Suprapubic skin (tissue), 4 donors: ENCODE measurements at regions not wholly inside any gene's neighbourhood (a gene's known extent, or its start where the extent isn't known, plus 50 kb on each side); places are given as distances from the start of the nearest gene placed in this dataset.

Source experiments
- DNase-seq, 2 donors: peaks; one replicate each; pipeline ENCODE4 v3.0.0-alpha.2; 2019; ENCODE audit warnings: low spot score in 2 of 2
- H3K27ac ChIP-seq: fragments of 200-600 bp; sonication (generic); one replicate; pipeline ENCODE4 v1.5.1; 2019
- H3K27me3 ChIP-seq: fragments of 200-600 bp; sonication (generic); one replicate; pipeline ENCODE4 v1.5.1; 2019
- H3K36me3 ChIP-seq: fragments of 200-600 bp; sonication (generic); one replicate; pipeline ENCODE4 v1.5.1; 2019
- H3K4me1 ChIP-seq: fragments of 200-600 bp; sonication (generic); one replicate; pipeline ENCODE4 v1.5.1; 2019
- H3K4me3 ChIP-seq: fragments of 200-600 bp; sonication (generic); one replicate; pipeline ENCODE4 v1.5.1; 2019; ENCODE audit warnings: mild to moderate bottlenecking
- H3K9me3 ChIP-seq: fragments of 200-600 bp; sonication (generic); one replicate; pipeline ENCODE4 v1.5.1; 2019
- EP300 ChIP-seq: sonication (generic); formaldehyde crosslinking; IDR thresholded peaks from one replicate; pipeline ENCODE4 v1.6.1; 2017; ENCODE audit warnings: antibody characterized with exemption
- POLR2A ChIP-seq, 2 donors: fragments of 450-650 bp; IDR thresholded peaks; one replicate each; pipeline ENCODE4 v1.6.1; 2017; ENCODE audit warnings: antibody characterized with exemption in 2 of 2, mild to moderate bottlenecking in 2 of 2, moderate library complexity in 2 of 2
- POLR2AphosphoS5 ChIP-seq, 3 donors: sonication (generic); formaldehyde crosslinking; IDR thresholded peaks; one replicate each; pipeline ENCODE4 v1.6.1; 2017; ENCODE audit warnings: antibody characterized with exemption in 3 of 3
- WGBS: methylation state at CpG from one replicate; pipeline ENCODE4 v1.1.5; 2018; 5-methylcytosine and 5-hydroxymethylcytosine counted together
- TF ChIP-seq, protein P1 (sequence below), 2 donors: fragments of 200-600 bp in 1 of 2; fragments of 450-650 bp in 1 of 2; sonication (generic) in 1 of 2; IDR thresholded peaks; one replicate each; pipeline ENCODE4 v1.5.1; 2016 to 2019; ENCODE audit warnings: antibody characterized with exemption in 2 of 2, mild to moderate bottlenecking in 1 of 2, moderate library complexity in 1 of 2

DNA sequence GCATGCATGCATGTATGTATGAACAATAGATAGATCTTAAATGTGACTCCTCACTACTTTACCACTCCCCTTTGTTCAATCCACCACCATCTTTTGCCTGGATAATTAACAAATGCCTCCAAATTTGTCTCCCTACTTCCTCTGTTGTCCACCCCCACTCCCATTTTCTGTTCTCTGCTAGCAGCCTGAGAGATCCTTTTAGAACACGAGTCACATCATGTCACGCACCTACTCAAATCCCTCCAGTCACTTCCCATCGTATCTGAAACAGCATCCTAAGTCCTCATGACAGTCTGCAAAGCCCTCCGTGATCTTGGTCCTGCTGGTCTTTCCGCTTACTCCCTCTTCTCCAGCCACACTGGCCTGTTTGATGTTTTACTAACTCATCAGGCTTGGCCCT, 527.3 kb downstream of the EPHA4 start:
- H3K36me3 ChIP-seq: no peaks in the 10 kb centered on the region
- 79% methylated on average over 5 of the region's 5 CpGs for WGBS
- no peak for TF ChIP-seq POLR2A (IDR thresholded peaks at IDR 0.05)
- TF ChIP-seq EP300: no peak
- no peak for TF ChIP-seq POLR2AphosphoS5 (IDR thresholded peaks at IDR 0.05)
- TF ChIP-seq, protein P1, sequence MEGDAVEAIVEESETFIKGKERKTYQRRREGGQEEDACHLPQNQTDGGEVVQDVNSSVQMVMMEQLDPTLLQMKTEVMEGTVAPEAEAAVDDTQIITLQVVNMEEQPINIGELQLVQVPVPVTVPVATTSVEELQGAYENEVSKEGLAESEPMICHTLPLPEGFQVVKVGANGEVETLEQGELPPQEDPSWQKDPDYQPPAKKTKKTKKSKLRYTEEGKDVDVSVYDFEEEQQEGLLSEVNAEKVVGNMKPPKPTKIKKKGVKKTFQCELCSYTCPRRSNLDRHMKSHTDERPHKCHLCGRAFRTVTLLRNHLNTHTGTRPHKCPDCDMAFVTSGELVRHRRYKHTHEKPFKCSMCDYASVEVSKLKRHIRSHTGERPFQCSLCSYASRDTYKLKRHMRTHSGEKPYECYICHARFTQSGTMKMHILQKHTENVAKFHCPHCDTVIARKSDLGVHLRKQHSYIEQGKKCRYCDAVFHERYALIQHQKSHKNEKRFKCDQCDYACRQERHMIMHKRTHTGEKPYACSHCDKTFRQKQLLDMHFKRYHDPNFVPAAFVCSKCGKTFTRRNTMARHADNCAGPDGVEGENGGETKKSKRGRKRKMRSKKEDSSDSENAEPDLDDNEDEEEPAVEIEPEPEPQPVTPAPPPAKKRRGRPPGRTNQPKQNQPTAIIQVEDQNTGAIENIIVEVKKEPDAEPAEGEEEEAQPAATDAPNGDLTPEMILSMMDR (IDR thresholded peaks at IDR 0.05): no peak

DNA sequence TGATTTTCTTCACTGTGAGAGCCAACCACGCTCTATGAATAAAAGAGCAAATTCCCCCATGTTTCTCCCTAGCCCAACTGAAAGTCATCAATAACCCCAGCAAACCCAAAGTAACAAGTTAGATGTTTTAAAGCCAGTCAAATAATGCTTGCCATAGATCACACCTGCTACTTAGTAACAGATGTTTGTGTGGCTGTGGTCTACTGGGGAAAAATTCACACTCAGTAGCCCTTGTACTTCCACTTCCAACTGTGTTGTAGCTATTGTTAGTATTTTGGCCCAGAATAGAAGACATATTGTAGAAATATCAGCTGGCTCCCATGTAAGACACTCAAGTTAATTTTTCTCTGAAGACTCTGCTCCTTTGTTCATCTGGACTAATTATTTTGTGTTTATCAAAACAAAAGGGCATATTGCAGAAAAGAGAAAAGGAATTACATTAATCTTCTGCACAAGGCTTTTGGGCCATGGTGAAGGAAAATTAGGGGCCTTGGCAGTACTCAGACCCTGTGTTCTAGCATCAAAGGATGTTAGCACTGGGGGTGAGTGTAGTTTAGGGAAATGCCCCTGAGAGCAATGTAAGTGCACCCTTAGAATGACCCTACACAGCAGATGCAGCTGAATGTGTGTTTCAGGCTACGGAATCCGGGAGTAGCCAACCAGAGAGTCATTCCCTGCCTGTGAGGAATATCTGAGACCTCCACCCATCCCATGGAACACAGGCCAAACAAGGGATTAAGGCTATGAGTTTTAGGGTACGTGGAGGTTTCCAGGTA, 521.9 kb downstream of the EPHA4 start:
- Histone ChIP-seq H3K27me3 (no peaks in the 10 kb centered on the region), H3K4me3 (no peak overlapping the region), H3K9me3 (no peaks in the 10 kb centered on the region), H3K4me1 (no peaks in the 10 kb centered on the region), H3K36me3 (no peaks in the 10 kb centered on the region), H3K27ac (no peak overlapping the region)
- DNase-seq: no peak
- WGBS: 84% methylated on average over 4 of the region's 4 CpGs
- TF ChIP-seq POLR2A (IDR thresholded peaks at IDR 0.05) (no peak), POLR2AphosphoS5 (IDR thresholded peaks at IDR 0.05) (no peak)

More for the DNA sequence above, 527.3 kb downstream of the EPHA4 start:
- H3K27ac ChIP-seq: no peak overlapping the region
- no peaks in the 10 kb centered on the region for H3K4me1 ChIP-seq
- no peak overlapping the region for H3K4me3 ChIP-seq
- no peaks in the 10 kb centered on the region for H3K9me3 ChIP-seq
- DNase-seq: no peak
- H3K27me3 ChIP-seq: no peaks in the 10 kb centered on the region

DNA sequence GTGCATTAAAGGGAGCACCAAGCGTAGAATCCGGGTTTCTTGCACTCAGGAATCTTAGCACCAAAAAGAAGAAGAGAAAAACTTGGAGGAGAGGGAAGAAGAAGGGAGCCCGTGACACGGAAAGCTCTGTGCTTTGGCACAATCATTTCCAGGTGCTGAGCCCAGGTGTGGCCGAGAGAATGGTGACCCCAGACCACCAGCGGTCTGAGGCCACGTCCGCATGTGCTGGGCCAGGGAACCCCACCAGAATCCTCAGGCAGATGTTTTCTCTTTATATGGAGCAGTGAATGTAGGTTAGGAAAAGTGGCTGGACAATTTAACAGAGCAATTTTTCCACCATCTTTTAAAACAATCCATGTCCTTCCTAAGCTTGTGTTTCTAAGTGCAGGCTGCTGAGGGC, 520.9 kb downstream of the EPHA4 start:
- Histone ChIP-seq H3K9me3 (no peaks in the 10 kb centered on the region), H3K27ac (no peak overlapping the region), H3K36me3 (no peaks in the 10 kb centered on the region), H3K27me3 (no peaks in the 10 kb centered on the region), H3K4me1 (no peaks in the 10 kb centered on the region), H3K4me3 (no peak overlapping the region)
- DNase-seq: no peak
- WGBS: 87% methylated on average over 8 of the region's 8 CpGs
- TF ChIP-seq, protein P1 (IDR thresholded peaks at IDR 0.05): no peak
- TF ChIP-seq EP300: no peak
- TF ChIP-seq POLR2AphosphoS5 (IDR thresholded peaks at IDR 0.05): no peak
- TF ChIP-seq POLR2A (IDR thresholded peaks at IDR 0.05): no peak

DNA sequence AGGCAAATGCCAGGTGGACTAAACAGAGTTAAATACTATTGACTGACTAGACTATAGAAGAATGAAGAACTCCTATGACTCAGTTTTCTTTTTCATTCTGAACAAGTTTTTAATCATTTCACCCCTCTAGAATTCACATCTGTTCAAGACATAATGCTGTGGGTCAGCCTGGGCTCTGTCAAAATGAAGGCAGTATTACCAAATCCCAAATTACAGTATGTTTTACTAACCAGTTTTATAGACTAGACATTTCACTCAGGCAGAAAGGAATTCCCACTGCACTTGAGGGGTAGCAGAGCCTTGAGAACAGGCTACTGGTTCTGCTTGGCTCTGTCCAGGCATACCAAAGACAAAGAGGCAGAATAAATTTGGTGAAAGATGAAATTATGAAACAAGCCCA, 511.7 kb downstream of the EPHA4 start:
- H3K27me3 ChIP-seq: no peaks in the 10 kb centered on the region
- no peak overlapping the region for H3K4me3 ChIP-seq
- TF ChIP-seq, protein P1 (IDR thresholded peaks at IDR 0.05): no peak
- TF ChIP-seq POLR2A (IDR thresholded peaks at IDR 0.05) (no peak), POLR2AphosphoS5 (IDR thresholded peaks at IDR 0.05) (no peak), EP300 (no peak)
- H3K9me3 ChIP-seq: no peaks in the 10 kb centered on the region
- H3K36me3 ChIP-seq: no peaks in the 10 kb centered on the region
- no peaks in the 10 kb centered on the region for H3K4me1 ChIP-seq
- DNase-seq: no peak
- H3K27ac ChIP-seq: no peak overlapping the region

DNA sequence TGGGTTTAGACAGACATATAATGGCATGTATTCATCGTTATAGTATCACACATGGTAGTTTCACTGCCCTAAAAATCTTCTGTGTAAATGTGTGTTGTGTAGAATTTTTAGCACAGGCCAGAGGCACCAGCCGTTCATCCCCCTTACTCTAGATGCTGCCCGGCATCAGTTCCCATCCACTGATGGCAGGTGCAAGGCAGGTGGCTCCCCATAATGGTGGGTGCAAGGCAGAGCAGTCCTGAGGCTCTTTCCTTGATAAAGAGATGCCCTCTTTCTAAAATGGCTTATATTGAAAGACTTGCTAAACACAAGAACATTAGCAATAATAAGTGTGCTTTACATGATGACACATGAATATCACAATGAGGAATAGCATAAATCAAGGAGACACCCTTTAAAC, 508.5 kb downstream of the EPHA4 start:
- no peak overlapping the region for H3K27ac ChIP-seq
- H3K9me3 ChIP-seq: no peaks in the 10 kb centered on the region
- no peaks in the 10 kb centered on the region for H3K36me3 ChIP-seq
- TF ChIP-seq, protein P1 (IDR thresholded peaks at IDR 0.05): no peak
- no peak for TF ChIP-seq POLR2A (IDR thresholded peaks at IDR 0.05)
- no peak for TF ChIP-seq POLR2AphosphoS5 (IDR thresholded peaks at IDR 0.05)
- TF ChIP-seq EP300: no peak
- no peaks in the 10 kb centered on the region for H3K27me3 ChIP-seq
- no peak overlapping the region for H3K4me3 ChIP-seq
- no peaks in the 10 kb centered on the region for H3K4me1 ChIP-seq
- WGBS: 93% methylated on average over 3 of the region's 3 CpGs
- no peak for DNase-seq
